Neural cell (in vitro differentiated cells): ENCODE measurements at regions not wholly inside any gene's neighbourhood (a gene's known extent, or its start where the extent isn't known, plus 50 kb on each side); places are given as distances from the start of the nearest gene placed in this dataset.

Experiments used
- H2AFZ ChIP-seq: fragments of 200-600, 300-800 bp; sonication (generic), shearing (Covaris generic); 2 replicates; pipeline ENCODE4 v1.6.0; 2014; ENCODE audit warnings: low read depth, mild to moderate bottlenecking, antibody characterized with exemption, low read length, moderate library complexity
- H3F3A ChIP-seq: fragments of 200-600 bp; shearing (Covaris generic); 2 replicates; pipeline ENCODE4 v1.6.1; 2016; ENCODE audit warnings: mild to moderate bottlenecking, moderate library complexity, mixed read lengths, antibody characterized with exemption, low read length; ENCODE audit not compliant: insufficient read depth, poor library complexity, severe bottlenecking
- H3K27ac ChIP-seq: fragments of 200-600, 300-800 bp; sonication (generic), shearing (Covaris generic); 2 replicates; pipeline ENCODE4 v1.5.1; 2014; ENCODE audit warnings: mild to moderate bottlenecking, low read length, moderate library complexity
- H3K27me3 ChIP-seq: fragments of 300-800, 200-600 bp; sonication (generic), shearing (Covaris generic); 2 replicates; pipeline ENCODE4 v1.6.0; 2014; ENCODE audit warnings: mild to moderate bottlenecking, low read depth, low read length, moderate library complexity; ENCODE audit not compliant: insufficient read depth
- H3K36me3 ChIP-seq: fragments of 300-800, 200-600 bp; sonication (generic), shearing (Covaris generic); 2 replicates; pipeline ENCODE4 v1.5.1; 2014; ENCODE audit warnings: mild to moderate bottlenecking, antibody characterized with exemption, low read length, moderate library complexity; ENCODE audit not compliant: insufficient read depth
- H3K4me2 ChIP-seq: fragments of 300-800, 200-600 bp; sonication (generic), shearing (Covaris generic); 2 replicates; pipeline ENCODE4 v1.6.0; 2014; ENCODE audit warnings: mild to moderate bottlenecking, low read length
- H3K4me3 ChIP-seq: fragments of 300-800, 200-600 bp; sonication (generic), shearing (Covaris generic); 2 replicates; pipeline ENCODE4 v1.5.1; 2014; ENCODE audit warnings: mild to moderate bottlenecking, low read length, moderate library complexity
- H3K79me2 ChIP-seq: fragments of 200-600 bp; shearing (Covaris generic); replicated peaks from 2 replicates; pipeline ENCODE4 v1.6.0; 2014; ENCODE audit warnings: mild to moderate bottlenecking, low read length, moderate library complexity; ENCODE audit not compliant: insufficient read depth
- H3K9ac ChIP-seq: fragments of 300-800, 200-600 bp; sonication (generic), shearing (Covaris generic); 2 replicates; pipeline ENCODE4 v1.6.1; 2016; ENCODE audit warnings: mild to moderate bottlenecking, low read length, mixed read lengths
- H3K9me2 ChIP-seq: fragments of 200-600 bp; shearing (Covaris generic); 2 replicates; pipeline ENCODE4 v1.6.1; 2016; ENCODE audit warnings: mild to moderate bottlenecking, low read length, mixed read lengths; ENCODE audit not compliant: insufficient read depth
- H3K9me3 ChIP-seq: fragments of 200-600, 300-800 bp; sonication (generic), shearing (Covaris generic); 2 replicates; pipeline ENCODE4 v1.6.1; 2016; ENCODE audit warnings: mild to moderate bottlenecking, mixed run types, low read length, moderate library complexity, mixed read lengths
- H4K20me1 ChIP-seq: fragments of 200-600 bp; shearing (Covaris generic); 2 replicates; pipeline ENCODE4 v1.6.1; 2016; ENCODE audit warnings: mild to moderate bottlenecking, mixed run types; ENCODE audit not compliant: insufficient read depth
- EP300 ChIP-seq: fragments of 450-650 bp; conservative IDR thresholded peaks from 2 replicates; pipeline ENCODE4 v1.6.1; 2014; ENCODE audit warnings: antibody characterized with exemption, mild to moderate bottlenecking, moderate library complexity; ENCODE audit not compliant: poor library complexity, severe bottlenecking
- EZH2 ChIP-seq: fragments of 200-600, 300-800 bp; shearing (Covaris generic), sonication (generic); IDR thresholded peaks from 2 replicates; pipeline ENCODE4 v1.6.1; 2014; ENCODE audit warnings: antibody characterized with exemption, low read length, borderline replicate concordance, mild to moderate bottlenecking; ENCODE audit not compliant: insufficient read depth, poor library complexity, severe bottlenecking
- MXI1 ChIP-seq: fragments of 450-650 bp; conservative IDR thresholded peaks from 2 replicates; pipeline ENCODE4 v1.6.1; 2014; ENCODE audit warnings: antibody characterized with exemption, mild to moderate bottlenecking; ENCODE audit not compliant: poor library complexity, severe bottlenecking
- POLR2AphosphoS5 ChIP-seq: IDR thresholded peaks from 2 replicates; pipeline ENCODE4 v1.6.1; 2012
- RAD21 ChIP-seq: fragments of 450-650 bp; conservative IDR thresholded peaks from 2 replicates; pipeline ENCODE4 v1.6.1; 2014; ENCODE audit warnings: antibody characterized with exemption, mild to moderate bottlenecking, moderate library complexity
- REST ChIP-seq: IDR thresholded peaks from 2 replicates; pipeline ENCODE4 v1.6.1; 2012; ENCODE audit warnings: borderline replicate concordance
- SMC3 ChIP-seq: fragments of 450-650 bp; conservative IDR thresholded peaks from 2 replicates; pipeline ENCODE4 v1.6.1; 2014; ENCODE audit warnings: antibody characterized with exemption, mild to moderate bottlenecking, moderate library complexity; ENCODE audit not compliant: poor library complexity
- TAF1 ChIP-seq: IDR thresholded peaks from 2 replicates; pipeline ENCODE4 v1.6.1; 2012; ENCODE audit warnings: low read depth
- TF ChIP-seq, protein P1 (sequence below): fragments of 450-650 bp; IDR thresholded peaks from 2 replicates; pipeline ENCODE4 v1.5.1; 2014; ENCODE audit warnings: antibody characterized with exemption, mild to moderate bottlenecking, moderate library complexity; ENCODE audit not compliant: poor library complexity, severe bottlenecking

GRCh38 chr5:159705948-159706347, 210.3 kb upstream of the ADRA1B start:
- Histone ChIP-seq H3F3A (no peaks in the 10 kb centered on the region), H3K27me3 (no peaks in the 10 kb centered on the region), H3K4me3 (no peak overlapping the region), H2AFZ (no peak overlapping the region), H3K27ac (no peak overlapping the region), H3K9ac (no peak overlapping the region), H4K20me1 (no peaks in the 10 kb centered on the region), H3K9me2 (no peaks in the 10 kb centered on the region), H3K36me3 (no peaks in the 10 kb centered on the region), H3K4me2 (no peak overlapping the region), H3K9me3 (peaks cover 4% of the 10 kb centered on the region), H3K79me2 (no peaks in the 10 kb centered on the region)
- no peak for TF ChIP-seq EP300
- no peak for TF ChIP-seq SMC3
- TF ChIP-seq EZH2: no peak
- no peak for TF ChIP-seq MXI1
- TF ChIP-seq, protein P1, sequence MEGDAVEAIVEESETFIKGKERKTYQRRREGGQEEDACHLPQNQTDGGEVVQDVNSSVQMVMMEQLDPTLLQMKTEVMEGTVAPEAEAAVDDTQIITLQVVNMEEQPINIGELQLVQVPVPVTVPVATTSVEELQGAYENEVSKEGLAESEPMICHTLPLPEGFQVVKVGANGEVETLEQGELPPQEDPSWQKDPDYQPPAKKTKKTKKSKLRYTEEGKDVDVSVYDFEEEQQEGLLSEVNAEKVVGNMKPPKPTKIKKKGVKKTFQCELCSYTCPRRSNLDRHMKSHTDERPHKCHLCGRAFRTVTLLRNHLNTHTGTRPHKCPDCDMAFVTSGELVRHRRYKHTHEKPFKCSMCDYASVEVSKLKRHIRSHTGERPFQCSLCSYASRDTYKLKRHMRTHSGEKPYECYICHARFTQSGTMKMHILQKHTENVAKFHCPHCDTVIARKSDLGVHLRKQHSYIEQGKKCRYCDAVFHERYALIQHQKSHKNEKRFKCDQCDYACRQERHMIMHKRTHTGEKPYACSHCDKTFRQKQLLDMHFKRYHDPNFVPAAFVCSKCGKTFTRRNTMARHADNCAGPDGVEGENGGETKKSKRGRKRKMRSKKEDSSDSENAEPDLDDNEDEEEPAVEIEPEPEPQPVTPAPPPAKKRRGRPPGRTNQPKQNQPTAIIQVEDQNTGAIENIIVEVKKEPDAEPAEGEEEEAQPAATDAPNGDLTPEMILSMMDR: no peak
- no peak for TF ChIP-seq REST
- TF ChIP-seq POLR2AphosphoS5: no peak
- no peak for TF ChIP-seq RAD21
- no peak for TF ChIP-seq TAF1

DNA sequence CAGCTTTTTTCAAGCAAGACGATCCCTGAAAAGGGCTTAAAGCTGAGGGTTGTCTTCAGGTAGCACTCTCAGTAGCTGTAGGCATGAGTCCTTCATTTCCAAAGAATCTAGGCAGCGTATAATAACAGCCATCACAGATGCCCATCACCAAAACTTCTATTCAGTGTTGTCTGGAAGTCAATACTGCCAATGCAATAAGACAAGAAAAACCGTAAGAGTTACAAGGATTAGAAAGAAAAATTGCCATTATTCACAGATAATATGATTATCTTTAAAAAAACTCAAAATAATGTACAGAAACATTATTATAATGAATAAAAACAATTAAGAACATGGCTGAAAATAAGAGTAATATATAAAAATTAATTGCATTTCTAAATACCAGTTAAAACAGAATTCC, 208.2 kb upstream of the ADRA1B start:
- no peaks in the 10 kb centered on the region for H3K79me2 ChIP-seq
- H3K9me3 ChIP-seq: peaks cover 4% of the 10 kb centered on the region
- TF ChIP-seq TAF1 (no peak), REST (no peak)
- H3K4me2 ChIP-seq: no peak overlapping the region
- no peak overlapping the region for H3K9ac ChIP-seq
- H3K27me3 ChIP-seq: no peaks in the 10 kb centered on the region
- H3K36me3 ChIP-seq: no peaks in the 10 kb centered on the region
- no peak overlapping the region for H3K27ac ChIP-seq
- no peak overlapping the region for H2AFZ ChIP-seq
- no peaks in the 10 kb centered on the region for H3K9me2 ChIP-seq
- H3K4me3 ChIP-seq: no peak overlapping the region
- H3F3A ChIP-seq: no peaks in the 10 kb centered on the region
- H4K20me1 ChIP-seq: no peaks in the 10 kb centered on the region
